T follicular helper cell (primary cell): ENCODE measurements at regions not wholly inside any gene's neighbourhood (a gene's known extent, or its start where the extent isn't known, plus 50 kb on each side); places are given as distances from the start of the nearest gene placed in this dataset.

Experiments
- DNase-seq: peaks from one replicate; pipeline ENCODE4 v3.0.0-alpha.2; 2020; ENCODE audit warnings: low read depth

DNA sequence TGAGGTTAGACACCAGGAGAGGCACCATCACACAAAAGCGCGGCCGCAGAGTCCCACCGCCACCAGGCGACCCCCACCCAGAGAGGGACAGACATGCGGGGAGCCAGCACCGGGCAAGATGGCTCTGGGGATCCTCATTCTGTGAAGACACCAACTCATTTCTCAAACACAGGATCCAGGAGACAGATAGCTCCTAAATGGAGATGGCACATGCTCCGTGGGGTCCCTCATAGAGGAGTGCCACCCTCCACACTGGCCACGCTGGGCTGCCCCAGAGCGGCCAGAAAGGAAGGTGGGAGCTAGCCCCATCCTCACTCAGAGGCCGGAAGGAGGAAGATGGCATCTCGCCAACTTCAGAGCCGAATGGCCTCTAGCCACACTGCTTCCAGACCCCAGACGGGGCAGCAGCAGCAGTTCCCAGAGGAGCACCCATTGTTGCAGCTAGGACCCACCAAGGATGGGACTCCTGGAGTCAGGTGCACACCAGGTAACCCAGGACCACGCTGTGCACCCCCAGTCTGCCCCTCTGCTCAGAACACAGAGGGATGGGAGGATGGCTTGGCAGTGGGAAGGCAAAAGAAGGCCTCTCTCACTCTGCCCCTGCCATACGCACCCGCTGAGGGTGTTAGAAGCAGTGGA, 78.6 kb downstream of the ZIC5 start:
- DNase-seq: no peak

DNA sequence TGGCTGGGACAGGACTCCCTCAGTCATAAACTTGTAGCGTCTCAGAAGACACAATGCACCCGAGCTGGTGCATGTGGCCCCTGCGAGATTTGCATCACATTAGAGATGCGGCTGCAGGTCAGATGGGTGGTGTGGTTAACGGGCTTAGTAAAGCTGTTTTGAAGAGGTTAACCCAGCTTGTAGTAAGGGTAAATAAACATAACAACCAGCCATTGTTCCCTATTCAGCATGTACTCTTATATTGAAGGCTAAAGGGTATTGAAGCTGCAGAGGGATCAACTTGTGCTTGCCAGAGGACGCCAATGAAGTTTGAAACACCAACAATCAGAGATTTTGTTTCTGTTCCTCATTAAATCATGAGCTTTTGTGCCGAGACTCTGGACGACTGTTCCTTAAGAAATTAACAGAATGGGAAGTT, 79.4 kb downstream of the ZIC5 start:
- DNase-seq: no peak

DNA sequence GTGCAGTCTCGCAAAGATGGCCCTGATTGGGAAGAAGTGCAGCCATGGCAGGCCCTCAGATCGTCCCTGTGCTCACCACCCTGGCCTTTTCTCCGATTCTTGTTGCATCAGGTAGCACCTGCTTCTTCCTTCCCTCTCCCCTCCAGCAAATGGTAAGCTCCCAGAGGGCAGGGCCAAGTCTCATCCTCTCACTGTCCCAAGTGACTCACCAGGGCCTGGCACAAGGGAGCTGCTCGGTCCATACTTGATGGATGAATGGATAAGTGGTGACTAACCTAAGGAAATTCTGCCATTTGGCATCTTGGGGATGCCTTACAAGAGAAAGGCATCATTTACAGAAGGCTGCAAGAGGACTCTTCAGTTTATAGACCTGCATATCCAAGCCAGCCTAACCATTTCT, 84.9 kb downstream of the ZIC5 start:
- no peak for DNase-seq

DNA sequence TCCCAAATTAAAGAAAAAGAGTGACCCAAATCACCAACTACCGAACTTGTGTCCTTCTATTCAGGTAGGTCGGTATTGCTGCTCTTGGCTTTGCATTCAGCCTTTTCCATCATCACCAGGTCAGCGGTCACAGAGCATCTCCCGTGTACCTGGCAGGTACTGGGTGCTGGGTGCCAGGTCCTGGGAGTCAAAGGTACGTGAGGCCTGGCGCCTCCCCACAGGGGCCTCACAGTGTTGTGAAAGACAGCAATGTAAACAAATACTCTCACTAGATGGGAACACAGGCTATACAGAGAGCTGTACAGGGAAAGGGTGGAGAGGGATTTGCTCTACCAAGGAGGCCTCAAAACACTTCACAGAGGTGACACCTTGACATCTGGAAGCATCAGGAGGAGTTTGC, 86.7 kb downstream of the ZIC5 start:
- DNase-seq: no peak

DNA sequence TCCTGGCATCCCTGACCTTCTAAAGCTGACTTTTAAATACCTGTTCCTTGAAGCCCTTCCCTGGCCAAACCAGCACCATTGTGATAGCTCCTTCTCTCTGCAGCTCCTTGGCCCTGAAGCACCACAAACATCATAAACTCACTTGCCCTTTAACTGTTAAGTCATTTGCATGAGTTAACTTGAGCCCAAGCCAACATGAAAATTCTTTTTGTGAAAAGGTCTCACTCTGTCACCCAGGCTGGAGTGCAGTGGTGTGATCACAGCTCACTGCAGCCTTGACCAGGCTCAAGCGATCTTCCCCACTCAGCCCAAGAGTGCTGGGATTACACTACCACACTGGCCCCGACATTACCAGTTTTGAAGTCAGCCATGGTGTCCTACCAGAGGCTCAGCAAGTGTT, 87.8 kb downstream of the ZIC5 start:
- DNase-seq: no peak

DNA sequence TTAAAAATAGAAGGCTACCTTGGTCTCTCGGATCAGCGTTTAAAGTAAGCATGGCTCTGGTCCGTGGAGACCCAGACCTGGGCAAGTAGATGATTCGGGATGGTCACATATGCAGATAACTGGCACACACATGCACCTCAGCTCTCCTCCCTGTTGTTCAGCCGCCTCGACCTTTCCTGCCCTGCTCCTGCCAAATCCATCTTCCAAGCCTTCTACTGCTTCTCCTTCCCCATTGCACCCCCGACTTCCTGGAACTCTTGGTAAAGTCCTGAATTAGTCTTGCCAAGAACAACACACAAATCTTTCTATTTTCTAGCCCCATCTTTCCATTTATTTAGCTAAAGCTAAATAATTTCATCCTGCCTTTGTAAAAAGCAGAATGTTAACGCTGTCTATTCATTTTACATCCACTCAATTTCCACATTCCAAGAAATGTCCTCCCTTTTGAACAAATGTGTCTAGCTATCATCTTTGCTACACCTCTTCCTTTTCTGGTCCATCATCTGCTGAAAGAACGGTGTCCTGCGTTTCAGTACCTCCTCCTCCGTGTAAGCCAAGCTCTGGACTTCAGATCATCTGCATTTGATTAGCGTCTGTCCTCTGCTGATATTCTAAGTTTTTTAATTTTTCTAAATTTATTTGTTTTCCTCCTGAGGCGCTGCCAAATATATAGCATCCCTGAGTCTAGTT, 92.5 kb downstream of the ZIC5 start:
- no peak for DNase-seq

DNA sequence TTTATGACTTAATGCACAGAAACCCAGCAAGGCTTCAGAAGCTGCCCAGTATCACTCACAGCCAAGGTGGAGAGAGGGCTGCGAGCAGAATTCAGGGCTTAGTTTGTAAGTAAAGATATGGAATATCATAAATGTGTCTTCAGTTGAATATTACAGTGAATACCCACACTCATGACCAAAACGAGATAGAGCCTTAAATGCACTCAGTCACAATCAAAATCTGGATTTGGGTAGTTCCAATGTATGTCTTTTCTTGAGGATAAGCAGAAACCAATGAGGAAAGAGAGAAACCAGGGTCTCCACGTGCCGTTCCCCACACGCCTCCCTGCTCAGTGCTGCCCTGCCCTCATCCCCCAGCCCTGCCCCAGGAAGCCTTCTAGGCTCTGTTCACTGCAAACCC, 94.9 kb downstream of the ZIC5 start:
- no peak for DNase-seq

DNA sequence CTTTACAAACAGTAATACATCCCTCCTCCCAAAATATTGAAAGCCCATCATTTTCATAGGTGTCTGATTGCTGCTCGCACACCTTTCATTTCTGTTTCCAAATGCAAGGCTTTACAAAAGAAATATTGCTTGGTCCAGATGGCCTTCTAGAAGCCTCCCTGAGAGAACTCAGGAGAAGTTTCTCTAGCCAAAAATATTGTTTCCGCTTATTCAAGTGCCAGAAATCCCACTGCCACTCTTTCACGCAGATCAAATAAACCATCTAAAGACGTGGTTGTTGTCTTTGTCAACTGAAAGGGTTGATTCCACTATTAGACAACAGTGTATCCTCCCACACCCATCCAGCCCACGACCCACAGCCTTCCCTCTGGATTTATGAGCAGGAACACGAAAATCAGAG, 96.2 kb downstream of the ZIC5 start:
- DNase-seq: no peak

DNA sequence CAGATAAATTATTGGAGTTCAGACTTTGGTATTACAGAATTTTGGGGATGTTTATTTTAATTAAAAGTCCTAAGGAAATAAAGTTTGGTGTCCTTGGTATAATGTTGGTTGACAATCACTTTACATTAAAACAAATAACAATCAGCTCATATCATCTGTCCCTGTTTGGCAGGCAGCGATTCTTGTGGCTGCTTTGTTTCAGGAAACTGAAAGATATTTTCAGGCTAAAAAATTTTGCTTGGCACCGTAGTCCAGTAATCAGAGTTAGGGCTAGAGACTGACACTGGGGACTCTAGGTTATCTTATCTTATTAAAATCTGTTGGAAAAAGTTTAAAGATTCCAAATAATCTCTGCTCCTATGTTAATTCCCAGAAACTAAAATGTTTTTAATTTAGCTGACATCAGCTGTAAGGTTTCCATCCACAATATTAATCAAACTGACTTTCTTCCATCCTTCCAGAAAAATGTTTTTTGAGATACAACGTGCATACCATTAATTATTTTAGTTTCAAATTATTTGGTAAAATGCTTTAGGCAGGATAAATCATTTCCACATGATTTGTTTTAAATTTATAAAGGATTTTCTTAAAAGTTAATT, 97.6 kb downstream of the ZIC5 start:
- DNase-seq: no peak

DNA sequence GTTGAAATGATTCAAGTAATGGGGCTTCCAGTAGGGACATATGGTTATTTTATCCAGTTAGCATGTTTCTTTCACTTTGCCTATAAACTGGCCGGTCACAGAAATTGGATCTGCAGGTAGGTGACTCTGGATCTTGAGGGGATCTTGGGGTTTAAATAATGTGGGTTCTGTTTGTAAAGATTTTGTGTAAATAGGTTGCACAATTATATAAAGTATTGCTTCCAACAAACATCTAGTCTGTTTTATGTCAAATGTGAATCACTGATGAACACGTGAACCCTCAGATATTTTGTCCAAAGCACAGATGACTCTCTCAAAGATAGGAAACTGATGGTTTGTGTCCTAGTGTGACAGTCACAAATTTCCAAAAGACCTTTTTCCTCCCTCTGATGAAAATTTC, 98.4 kb downstream of the ZIC5 start:
- DNase-seq: no peak

DNA sequence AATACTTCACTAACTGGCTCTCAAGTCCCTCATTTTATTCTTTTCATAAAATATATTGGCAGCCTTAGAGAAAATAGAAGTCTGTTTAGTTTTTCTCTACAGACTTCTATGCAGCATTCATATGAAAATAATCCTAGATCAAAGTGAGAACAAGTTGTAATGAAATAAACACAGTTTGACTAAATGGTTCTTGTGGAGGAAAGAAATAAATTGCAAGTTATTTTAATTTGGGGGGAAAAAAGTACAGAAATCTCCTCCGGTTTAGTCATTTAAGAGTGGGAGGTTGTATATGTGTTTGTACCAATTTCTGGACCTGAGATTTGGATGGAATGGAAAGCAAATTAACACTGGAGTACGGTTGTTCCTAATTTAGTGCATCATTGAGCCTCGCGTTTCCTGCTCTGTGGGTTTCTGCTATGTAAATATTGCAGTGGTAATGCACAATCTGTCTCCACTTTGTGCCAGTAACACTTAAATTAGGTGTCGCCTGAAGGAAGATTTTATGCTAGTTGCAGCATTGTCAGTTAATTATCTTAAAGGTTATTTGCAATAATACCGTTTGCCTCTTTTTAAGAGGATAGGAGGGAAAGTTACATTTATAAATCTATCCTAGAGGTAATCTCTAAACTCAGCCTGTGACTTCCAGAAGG, 100.2 kb downstream of the ZIC5 start:
- DNase-seq: no peak

DNA sequence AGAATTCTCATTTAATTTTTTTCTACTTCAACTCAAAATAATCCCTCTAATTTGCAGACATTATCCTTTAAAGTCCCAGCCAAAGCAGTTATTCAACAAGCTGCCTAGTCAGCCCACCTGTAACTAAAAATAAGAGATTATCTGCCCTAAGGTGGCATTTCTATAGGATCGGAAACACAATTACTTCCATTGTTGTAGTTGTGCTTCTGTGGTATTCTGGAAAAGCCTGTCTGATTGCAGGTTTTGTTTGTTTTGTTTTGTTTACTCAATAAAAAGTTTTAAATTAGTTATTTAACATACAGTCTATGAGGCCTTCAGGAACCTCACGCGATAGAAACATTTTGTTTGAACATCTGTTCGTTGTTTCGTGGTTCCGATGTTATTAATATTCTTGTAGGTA, 101.0 kb downstream of the ZIC5 start:
- no peak for DNase-seq

DNA sequence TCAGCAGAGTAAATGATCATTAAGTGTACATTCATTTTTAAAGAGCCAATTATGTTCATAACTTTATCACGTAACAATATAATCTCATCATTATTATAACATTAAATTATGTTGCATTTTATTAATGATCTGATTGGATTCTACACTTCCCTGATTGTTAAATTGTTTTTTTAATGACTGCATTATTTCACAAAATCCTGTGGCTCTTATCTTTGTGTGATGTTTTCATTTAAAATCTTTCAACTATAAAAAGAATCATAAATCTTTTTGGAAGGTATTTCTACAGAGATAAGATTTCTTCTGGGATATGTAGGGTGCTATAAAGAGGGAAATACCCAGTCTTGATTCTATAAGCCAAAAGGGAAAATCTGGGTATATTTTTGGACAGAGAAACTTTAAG, 101.7 kb downstream of the ZIC5 start:
- no peak for DNase-seq

DNA sequence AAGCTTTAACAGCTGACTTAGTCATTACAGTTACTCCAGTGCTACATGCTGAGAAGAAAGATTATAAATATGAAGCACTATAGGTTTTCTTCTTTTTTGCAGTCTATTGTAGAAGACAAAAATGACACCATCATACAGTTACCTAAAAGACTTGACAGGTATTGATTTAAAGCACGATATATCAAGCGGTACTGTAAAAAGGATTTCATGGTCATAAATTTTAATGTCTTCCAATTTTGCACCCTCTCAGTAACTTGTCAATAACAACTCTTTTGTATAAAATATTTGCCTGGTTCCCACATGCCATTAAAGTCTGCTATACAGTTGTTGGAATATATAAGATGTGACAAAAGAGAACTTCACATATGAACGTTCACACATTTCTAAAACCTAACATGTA, 102.8 kb downstream of the ZIC5 start:
- DNase-seq: no peak

DNA sequence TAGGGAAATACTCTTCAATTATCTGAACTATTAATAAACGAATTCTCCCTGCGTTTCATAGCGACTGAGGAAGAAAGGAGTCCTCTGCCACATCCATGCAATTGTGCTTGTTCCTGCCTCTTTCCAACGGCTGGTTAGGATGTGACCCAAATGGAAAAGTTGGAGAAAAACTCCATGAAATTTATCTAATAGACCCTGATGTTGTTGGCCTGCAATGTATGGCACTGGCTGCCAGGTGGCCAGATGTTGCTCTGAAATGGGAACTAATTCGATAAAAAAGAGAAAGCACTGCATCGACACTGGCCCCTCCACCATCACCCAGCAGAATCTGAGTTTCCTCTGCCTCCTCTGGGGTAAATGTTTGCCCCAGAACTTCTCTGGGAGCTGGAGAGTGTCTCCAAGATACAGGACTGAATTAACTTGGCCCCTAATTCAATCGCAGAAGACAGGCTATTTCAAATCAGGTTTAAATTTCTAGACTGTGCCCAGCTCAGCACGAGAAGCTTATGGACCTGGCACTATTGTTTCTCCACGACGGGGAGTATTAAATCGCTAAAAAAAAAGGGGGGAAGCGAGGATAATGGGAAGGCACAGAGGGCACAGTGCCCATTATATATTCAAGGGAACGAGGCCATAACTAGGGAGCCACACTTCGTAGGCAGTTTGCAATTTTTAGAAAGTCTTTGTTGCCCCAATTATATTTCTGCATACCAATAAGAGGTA, 103.9 kb downstream of the ZIC5 start:
- DNase-seq: no peak

DNA sequence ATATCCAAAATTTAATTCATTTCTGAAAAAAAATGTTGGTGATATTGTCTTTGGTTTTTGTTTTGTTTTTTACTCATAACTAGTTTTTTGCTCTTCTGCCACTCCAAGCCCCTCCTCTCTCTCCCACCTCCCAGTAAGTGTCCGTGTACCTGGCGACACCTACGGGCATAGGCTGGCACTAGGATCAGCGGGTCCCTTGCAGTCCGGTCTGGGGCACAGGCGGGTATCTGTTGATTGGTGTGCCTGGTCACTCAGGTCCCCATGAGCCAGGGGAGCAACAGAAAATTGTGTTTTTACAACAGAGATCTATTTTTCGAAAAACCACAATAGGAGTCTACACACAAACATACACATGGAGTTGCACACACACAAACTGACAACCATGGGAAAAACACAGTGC, 104.8 kb downstream of the ZIC5 start:
- no peak for DNase-seq

DNA sequence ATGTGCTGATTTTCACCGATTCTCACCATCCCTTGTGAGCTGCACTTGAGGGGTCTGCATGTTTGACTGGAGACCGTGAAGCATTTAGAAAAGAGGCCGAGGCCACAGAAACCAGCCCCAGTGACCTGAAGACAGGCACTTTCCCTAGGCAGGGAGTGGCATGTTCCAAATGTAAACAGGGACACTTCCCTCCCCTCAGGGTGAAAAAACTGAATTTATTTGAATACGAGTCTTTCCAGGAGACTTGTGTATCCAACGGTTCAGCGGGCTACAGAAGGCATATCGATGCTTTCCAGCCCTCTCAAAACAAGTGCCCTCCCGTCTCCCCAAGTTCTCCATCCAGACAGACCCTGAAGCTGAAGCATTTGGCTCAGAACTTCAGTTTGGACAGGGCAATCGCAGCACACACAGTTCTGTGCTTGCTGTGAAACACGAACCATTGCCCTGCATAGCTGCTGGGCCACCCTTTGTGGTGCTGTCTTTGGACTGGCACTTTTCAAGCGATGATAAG, 106.1 kb downstream of the ZIC5 start:
- no peak for DNase-seq

DNA sequence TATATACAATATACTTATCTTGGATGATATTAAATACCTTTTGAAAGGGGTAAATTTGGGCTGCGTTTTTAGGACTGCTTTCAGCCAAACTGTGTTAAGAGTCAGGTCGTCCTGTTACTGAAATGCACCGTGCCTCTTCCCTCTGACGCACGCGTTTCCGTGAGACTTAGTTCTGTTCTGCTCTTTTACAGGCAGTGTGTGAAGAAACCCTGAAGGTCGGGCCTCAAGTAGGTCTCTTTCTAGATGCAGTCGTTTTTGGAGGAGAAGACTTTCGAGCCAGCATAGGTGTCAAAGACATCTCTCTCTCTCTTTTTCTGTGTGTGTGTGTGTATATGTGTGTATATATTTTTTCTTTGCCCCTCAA, 107.0 kb downstream of the ZIC5 start:
- no peak for DNase-seq

DNA sequence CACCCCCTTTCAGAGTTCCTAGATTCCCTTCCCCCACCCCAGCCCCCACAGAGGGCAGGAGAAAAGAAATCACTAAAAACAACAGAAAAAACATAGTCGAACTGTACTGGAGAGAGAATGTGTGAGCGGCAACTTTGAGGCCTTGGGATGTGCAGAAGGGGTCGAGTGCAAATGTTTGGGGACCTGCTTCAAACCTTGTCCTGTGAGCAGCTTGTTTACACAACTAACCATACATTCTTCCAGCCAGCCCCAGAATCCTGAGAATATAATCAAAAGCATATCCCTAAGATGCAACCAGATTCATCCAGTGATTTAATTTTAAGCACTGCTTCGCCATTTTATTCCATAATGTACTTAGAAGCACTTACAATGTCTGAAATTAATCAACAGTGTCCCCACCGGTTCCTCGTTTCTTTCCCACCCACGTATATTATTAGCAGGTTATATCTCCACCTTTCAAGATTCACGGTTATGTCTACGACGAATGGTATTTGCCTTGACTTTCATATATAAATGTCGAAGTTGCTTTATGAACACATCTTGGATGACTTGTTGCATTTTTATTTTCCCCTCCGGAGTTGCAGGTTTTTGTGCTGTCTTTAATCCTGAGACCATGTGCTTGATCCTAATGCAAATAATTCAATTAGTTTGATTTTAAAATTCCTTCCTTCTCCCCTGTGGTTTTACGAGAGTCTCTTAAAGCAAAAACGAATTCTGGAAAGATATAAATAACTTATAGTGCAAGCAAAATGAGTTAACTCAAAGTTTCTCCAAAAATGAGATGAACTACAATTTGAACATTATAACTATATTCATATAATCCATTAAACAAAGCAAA, 107.6 kb downstream of the ZIC5 start:
- no peak for DNase-seq

DNA sequence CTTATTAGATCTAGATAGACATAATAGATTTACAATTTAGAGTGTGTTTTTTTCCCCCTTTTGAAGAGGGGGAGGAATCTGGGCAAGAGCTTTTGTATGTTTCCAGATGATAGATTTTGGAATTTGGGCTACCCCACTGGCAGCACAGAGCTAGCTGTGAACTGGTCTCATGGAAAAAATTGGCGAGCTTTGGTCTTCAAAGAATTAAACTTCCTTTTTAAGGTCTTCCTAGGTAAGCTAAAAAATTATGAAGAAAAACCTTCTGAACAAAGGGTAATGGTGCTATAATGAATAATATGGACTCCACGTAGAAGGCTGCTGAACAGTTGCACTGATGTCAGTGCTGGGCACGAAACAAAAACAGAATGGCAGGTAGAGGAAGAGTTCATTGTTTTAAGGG, 109.3 kb downstream of the ZIC5 start:
- no peak for DNase-seq

DNA sequence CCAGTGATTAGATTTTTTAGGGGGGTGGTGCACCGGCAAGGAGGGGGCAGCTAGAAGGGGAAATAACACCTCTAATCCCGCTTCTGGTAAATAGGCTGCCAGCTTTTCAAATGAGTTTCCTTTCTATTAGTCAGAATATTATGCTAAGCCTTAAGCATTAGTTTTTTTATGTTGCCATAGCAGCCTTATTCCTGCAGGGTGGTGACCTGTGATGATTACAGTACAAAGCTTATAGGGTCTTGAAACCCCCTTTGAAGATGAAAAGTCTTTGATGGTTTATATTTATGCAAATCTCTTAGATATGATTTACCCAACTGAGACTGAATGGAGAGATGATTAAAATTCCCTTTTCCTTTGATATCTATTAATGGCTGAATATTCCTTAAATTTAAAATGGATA, 109.8 kb downstream of the ZIC5 start:
- DNase-seq: no peak

DNA sequence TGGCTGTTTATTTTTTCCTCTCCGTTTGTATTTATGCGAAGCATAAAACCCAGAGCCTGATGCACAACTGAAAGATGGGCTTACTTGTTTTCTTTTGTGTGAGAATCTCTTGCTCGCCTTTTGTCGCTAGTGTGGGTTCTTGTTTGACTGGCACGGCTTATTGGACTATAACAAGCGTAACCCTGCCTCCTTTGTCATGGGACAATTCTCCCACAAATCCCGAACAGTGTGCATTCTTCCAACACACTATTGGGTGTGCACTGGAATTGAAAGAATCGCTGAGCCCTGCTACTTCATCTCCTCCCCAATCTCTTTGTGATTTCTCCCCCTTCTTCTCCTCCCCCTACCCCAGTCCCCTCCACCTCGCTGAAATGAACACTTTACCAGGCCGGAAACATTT, 110.8 kb downstream of the ZIC5 start:
- DNase-seq: no peak
